Fibroblast of lung (primary cell): ENCODE measurements at regions not wholly inside any gene's neighbourhood (a gene's known extent, or its start where the extent isn't known, plus 50 kb on each side); places are given as distances from the start of the nearest gene placed in this dataset.

ENCODE experiments used
- EZH2 ChIP-seq: IDR thresholded peaks from 2 replicates; pipeline ENCODE4 v1.5.1; 2012; ENCODE audit warnings: low read length, control low read depth, mild to moderate bottlenecking; ENCODE audit errors: missing control alignments
- TF ChIP-seq, protein P1 (sequence below), 2 donors: IDR thresholded peaks in 1 of 2; conservative IDR thresholded peaks in 1 of 2; 1 replicate in 1 of 2; 2 replicates in 1 of 2; pipeline ENCODE4 v1.5.1; 2011 to 2012; ENCODE audit warnings: low read length in 2 of 2, control low read depth in 1 of 2, inconsistent platforms in 1 of 2, low read depth in 1 of 2, mild to moderate bottlenecking in 1 of 2

DNA sequence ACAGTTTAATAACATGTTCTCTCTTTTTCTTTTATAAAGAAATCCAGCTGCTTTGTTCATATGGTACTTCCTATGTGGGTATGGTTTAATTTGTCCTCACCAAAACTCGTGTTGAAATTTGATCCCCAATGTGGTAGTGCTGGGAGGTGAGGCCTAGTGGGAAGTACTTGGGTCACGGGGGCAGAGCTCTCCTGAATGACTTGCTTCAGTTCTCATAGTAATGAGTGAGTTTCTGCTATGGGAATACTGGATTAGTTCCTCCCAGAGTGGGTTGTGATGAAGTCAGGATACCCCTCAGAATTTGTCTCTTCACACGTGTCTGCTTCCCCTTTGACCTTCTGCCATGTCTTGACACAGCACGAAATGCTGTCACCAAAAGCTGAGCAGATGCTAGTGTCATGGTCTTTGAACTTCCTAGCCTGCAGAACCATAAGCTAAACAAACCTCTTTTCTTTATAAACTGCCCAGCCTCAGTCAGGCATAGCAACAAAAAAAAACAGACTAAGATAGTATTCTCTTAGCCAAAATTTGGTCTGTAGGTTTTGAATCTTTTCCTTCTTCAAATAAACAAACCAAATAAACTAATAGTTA is 87.8 kb upstream of the HS3ST5 start:
- TF ChIP-seq, protein P1, sequence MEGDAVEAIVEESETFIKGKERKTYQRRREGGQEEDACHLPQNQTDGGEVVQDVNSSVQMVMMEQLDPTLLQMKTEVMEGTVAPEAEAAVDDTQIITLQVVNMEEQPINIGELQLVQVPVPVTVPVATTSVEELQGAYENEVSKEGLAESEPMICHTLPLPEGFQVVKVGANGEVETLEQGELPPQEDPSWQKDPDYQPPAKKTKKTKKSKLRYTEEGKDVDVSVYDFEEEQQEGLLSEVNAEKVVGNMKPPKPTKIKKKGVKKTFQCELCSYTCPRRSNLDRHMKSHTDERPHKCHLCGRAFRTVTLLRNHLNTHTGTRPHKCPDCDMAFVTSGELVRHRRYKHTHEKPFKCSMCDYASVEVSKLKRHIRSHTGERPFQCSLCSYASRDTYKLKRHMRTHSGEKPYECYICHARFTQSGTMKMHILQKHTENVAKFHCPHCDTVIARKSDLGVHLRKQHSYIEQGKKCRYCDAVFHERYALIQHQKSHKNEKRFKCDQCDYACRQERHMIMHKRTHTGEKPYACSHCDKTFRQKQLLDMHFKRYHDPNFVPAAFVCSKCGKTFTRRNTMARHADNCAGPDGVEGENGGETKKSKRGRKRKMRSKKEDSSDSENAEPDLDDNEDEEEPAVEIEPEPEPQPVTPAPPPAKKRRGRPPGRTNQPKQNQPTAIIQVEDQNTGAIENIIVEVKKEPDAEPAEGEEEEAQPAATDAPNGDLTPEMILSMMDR (conservative IDR thresholded peaks at IDR 0.05 in 1 of 2, IDR thresholded peaks at IDR 0.05 in 1 of 2; ENCODE audit: low read depth in 1 of 2, low read length in 2 of 2) = no peak
- no peak for TF ChIP-seq EZH2
